ENCODE measurements at regions not wholly inside any gene's neighbourhood (a gene's known extent, or its start where the extent isn't known, plus 50 kb on each side); places are given as distances from the start of the nearest gene placed in this dataset.
"Not testable (repeated sequence)": the region's sequence is repeated elsewhere in the genome, so short reads cannot be mapped to it uniquely, and the experiment has no call there.

DNA sequence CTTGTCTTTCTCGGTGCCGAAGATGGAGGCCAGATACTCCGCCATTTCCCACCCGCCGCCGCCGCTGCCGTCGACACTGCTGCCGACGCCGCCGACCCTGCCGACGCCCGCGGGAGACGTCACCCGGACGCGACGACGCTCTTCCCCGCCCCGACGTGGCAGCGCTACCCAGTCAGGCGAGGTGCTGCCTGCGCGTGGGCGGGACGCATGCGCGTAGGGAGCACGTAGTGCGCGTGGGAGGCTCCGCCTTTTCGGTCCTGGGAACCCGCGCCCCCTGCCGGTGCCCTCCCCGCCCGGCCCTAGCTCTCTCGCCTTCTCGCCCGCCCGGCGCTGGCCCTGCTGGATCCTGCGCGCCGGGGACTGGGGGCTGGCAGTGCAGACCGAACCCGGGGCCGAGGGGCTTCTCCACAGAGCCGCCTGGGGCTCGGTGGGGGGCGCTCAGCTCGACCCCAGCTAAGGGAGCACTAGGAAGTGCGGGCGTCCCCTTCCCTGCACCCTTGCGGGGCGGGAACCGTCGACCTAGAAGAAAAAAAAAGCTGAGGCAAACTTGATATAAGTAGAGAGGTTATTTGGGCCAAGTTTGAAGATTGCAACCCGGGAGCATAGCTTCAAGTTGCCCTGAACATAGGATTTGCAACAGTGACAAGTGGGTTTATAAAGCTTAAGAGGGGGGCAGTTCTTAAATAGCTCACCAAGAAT lies 4022.1 kb upstream of the TPTE start:
- H3K36me3 Mint-ChIP-seq (ENCODE audit: insufficient read depth in 2 of 2); H3K27me3 Mint-ChIP-seq (ENCODE audit: low read depth); H3K4me1 Mint-ChIP-seq (ENCODE audit: low read depth); H3K4me3 Mint-ChIP-seq; H3K9me3 Mint-ChIP-seq; H3K27ac Mint-ChIP-seq: not testable (repeated sequence)
- ATAC-seq (replicated peaks in 1 of 2), result peak; percentile 89 to 90
- peak in 1 of 2 donors; percentile 71 for DNase-seq

DNA sequence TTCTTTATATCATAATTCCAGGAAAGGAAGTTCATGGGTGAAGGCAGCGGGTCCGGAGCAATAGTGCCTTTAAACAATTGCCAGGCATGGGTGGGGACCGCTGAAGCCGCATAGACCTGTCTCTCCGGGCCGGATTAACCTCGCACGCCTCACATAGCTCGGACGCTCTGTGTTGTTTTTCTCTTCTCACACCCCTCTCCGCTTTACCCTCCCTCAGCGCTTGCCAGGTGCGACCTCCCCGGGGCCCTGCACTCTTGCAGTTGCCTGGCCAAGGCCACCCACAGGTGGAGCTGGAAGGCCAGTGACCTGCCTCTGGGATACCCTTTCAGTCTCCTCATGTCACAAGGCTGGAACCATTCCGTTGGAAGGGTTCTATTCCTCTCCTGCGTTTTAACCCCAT lies 4021.5 kb upstream of the TPTE start:
- ATAC-seq (replicated peaks in 1 of 2), result peak; percentile 20 to 26
- not testable (repeated sequence) for H3K27ac Mint-ChIP-seq; H3K27me3 Mint-ChIP-seq (ENCODE audit: low read depth); H3K4me3 Mint-ChIP-seq; H3K4me1 Mint-ChIP-seq (ENCODE audit: low read depth); DNase-seq; H3K36me3 Mint-ChIP-seq (ENCODE audit: insufficient read depth in 2 of 2); H3K9me3 Mint-ChIP-seq

DNA sequence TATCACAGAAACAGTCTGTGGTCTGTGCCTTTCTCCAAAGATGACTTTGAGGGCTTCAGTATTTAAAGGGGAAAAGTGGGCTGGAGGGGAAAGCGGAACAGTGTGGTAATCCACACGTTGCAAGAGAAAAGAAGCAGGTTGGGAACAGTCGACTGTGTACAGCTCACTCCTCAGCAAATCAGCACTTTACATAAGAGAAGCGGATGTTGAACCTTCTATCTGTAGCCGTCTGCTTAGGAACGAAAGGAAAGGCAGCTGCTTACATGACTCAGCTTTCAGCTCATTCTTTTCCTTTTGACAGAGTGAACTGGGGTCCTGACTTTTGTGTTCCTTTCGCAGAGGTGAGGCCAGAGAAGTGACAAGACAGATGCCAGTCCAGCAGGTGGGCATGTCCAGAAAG lies 4020.7 kb upstream of the TPTE start:
- peak; percentile 42 to 62 for ATAC-seq (replicated peaks in 1 of 2)
- not testable (repeated sequence) for H3K4me3 Mint-ChIP-seq; H3K27me3 Mint-ChIP-seq (ENCODE audit: low read depth); H3K4me1 Mint-ChIP-seq (ENCODE audit: low read depth); H3K27ac Mint-ChIP-seq; H3K36me3 Mint-ChIP-seq (ENCODE audit: insufficient read depth in 2 of 2); H3K9me3 Mint-ChIP-seq; DNase-seq

DNA sequence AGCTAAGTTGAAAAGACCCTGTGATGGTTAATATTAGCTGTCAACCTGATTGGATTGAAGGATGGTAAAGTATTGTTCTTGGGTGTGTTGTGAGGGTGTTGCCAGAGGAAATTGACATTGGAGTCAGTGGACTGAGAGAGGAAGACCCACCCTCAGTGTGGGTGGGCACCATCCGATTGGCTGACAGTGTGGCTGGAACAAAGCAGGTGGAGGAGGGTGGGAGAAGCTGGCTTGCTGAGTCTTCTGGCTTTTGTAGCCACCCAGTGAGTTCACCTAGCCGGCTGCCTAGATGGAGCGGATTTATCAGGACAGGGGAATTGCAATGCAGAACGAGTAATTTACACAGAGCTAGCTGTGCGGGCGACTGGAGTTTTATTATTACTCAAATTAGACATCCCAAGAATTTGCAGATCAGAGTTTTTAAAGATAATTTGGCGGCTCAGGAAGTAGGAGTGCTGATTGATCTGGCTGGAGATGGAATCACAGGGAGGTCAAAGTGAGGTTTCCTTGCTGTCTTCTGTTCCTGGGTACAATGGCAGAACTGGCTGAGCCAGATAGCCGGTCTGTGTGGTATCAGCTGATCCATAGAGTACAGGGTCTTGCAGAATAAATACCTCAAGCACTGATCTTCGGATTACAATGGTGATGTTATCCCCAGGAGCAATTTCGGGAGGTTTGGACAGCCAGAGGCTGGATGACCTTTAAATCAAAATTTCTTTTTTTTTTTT lies 4015.1 kb upstream of the TPTE start:
- H3K9me3 Mint-ChIP-seq; ATAC-seq (replicated peaks in 1 of 2); H3K4me1 Mint-ChIP-seq (ENCODE audit: low read depth); H3K36me3 Mint-ChIP-seq (ENCODE audit: insufficient read depth in 2 of 2); H3K27me3 Mint-ChIP-seq (ENCODE audit: low read depth); DNase-seq; H3K4me3 Mint-ChIP-seq; H3K27ac Mint-ChIP-seq: not testable (repeated sequence)

DNA sequence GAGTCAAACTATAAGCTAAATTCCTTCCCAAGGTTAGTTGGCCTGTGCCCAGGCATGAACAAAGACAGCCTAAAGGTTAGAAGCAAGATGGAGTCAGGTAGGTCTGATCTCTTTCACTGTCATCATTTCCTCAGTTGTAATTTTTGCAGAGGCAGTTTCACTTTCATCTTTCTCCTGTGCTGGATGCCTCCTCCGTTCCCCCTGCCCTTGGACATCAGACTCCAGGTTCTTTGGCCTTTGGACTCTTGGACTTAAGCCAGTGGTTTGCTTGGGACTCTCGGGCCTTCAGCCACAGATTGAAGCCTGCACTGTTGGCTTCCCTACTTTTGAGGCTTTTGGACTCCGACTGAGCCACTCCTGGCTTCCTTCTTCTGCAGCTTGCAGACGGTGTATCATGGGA lies 4013.8 kb upstream of the TPTE start:
- not testable (repeated sequence) for H3K27me3 Mint-ChIP-seq (ENCODE audit: low read depth); H3K9me3 Mint-ChIP-seq; H3K36me3 Mint-ChIP-seq (ENCODE audit: insufficient read depth in 2 of 2)

DNA sequence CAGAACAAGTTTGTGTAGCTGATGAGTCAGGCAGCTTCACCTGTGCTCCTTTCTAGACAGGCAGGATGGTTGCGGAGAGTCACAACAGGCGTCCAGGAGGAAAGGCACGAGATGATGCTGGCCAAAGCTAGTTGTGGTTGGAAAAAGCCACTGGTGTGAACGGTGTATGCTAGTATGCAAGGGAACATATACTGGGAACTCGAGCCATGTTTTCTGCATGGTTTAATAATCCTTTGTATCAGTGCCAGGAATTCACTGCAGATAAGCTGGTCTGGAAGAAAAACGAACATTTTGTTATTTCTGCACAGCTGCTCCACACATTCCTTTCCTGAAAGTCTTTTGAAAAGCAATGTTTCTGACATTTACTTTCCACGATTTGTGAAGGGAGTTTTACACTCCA lies 3999.6 kb upstream of the TPTE start:
- not testable (repeated sequence) for H3K27me3 Mint-ChIP-seq (ENCODE audit: low read depth); H3K4me3 Mint-ChIP-seq; H3K4me1 Mint-ChIP-seq (ENCODE audit: low read depth); ATAC-seq (replicated peaks in 1 of 2); H3K9me3 Mint-ChIP-seq; DNase-seq; H3K36me3 Mint-ChIP-seq (ENCODE audit: insufficient read depth in 2 of 2); H3K27ac Mint-ChIP-seq

More for the DNA sequence above, 4013.8 kb upstream of the TPTE start:
- H3K4me3 Mint-ChIP-seq; H3K27ac Mint-ChIP-seq; ATAC-seq (replicated peaks in 1 of 2); H3K4me1 Mint-ChIP-seq (ENCODE audit: low read depth); DNase-seq: not testable (repeated sequence)

DNA sequence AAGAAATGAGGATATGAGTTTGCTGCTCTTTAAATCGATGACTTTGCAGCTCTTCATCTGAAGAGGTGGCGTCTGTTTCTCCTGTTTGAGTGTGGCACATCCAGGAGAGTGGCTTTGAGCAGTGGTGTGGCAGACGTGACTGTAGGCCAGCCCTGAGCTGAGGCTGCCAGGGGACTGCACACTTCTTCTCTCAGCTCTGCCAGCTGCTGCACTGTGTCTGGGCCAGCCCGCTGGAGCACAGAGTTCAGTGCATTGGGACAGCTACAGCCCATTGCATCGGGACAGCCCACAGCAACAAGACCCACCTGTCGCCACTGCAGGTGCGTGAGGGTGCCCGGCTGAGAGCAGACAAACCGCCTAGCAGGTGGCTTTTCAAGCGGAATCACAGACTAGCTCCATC lies 3995.2 kb upstream of the TPTE start:
- not testable (repeated sequence) for ATAC-seq (replicated peaks in 1 of 2); H3K36me3 Mint-ChIP-seq (ENCODE audit: insufficient read depth in 2 of 2); H3K9me3 Mint-ChIP-seq; H3K4me1 Mint-ChIP-seq (ENCODE audit: low read depth); DNase-seq; H3K4me3 Mint-ChIP-seq; H3K27ac Mint-ChIP-seq; H3K27me3 Mint-ChIP-seq (ENCODE audit: low read depth)

DNA sequence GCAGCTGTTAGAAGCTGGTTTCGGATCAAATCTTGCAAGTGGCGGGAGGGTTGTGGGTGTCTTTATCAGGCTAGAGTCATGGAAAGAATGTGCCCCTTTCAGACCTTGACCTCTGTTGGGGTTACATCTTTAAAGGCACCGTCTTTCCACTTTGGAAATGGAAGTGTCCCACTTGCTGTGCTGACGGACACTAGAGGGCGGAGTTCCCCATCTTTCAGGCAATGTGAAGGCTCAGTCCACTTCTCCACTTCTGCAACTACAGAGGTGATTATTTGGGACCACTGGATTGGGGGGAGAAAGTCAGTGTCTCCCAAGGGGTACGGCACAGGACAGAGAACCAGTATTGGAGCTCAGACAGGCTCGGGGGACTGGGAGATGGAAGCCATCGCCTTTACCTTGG lies 3990.7 kb upstream of the TPTE start:
- H3K27me3 Mint-ChIP-seq (ENCODE audit: low read depth); H3K9me3 Mint-ChIP-seq; DNase-seq; H3K4me3 Mint-ChIP-seq; H3K27ac Mint-ChIP-seq; H3K36me3 Mint-ChIP-seq (ENCODE audit: insufficient read depth in 2 of 2); ATAC-seq (replicated peaks in 1 of 2); H3K4me1 Mint-ChIP-seq (ENCODE audit: low read depth): not testable (repeated sequence)

DNA sequence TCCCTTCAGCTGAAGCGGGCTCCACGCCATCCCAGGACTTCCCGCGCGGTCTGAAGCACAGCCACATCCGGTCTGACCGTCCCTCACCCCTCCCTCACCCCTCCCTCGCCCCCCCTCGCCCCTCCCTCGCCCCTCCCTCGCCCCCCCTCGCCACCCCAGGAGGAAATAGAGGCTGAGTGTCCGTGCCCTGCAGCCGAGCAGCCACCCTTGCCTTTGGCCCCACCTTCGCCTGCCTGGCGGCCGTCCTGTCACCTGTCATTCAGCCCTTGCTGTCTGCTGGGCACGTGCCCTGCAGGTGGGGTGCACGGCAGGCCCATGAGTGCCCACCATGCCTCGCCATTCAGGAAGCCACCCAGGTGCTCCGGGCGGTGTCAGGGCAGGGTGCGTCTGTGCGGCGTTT lies 3988.1 kb upstream of the TPTE start:
- not testable (repeated sequence) for H3K9me3 Mint-ChIP-seq; H3K36me3 Mint-ChIP-seq (ENCODE audit: insufficient read depth in 2 of 2); H3K27me3 Mint-ChIP-seq (ENCODE audit: low read depth)

DNA sequence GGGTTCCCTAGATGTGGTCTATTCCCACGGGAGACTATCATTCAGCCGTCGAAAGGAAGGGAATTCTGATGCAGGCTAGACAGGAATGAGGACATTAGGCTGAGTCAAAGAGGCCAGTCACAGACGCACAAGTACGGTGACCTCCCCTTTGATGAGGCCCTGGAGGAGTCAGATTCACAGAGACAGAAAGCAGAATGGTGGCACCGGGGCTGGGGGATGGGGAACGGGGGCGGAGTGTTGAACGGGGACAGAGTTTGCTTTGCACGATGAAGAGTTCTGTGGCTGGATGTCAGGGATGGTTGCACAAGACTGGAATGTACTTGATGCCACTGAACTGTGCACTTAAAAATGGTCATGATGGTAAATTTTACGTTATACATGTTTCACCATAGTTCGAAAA lies 3983.1 kb upstream of the TPTE start:
- DNase-seq; ATAC-seq (replicated peaks in 1 of 2); H3K27ac Mint-ChIP-seq; H3K4me1 Mint-ChIP-seq (ENCODE audit: low read depth); H3K9me3 Mint-ChIP-seq; H3K36me3 Mint-ChIP-seq (ENCODE audit: insufficient read depth in 2 of 2); H3K27me3 Mint-ChIP-seq (ENCODE audit: low read depth); H3K4me3 Mint-ChIP-seq: not testable (repeated sequence)

More for the DNA sequence above, 3988.1 kb upstream of the TPTE start:
- H3K4me1 Mint-ChIP-seq (ENCODE audit: low read depth); DNase-seq; H3K27ac Mint-ChIP-seq; H3K4me3 Mint-ChIP-seq; ATAC-seq (replicated peaks in 1 of 2): not testable (repeated sequence)

DNA sequence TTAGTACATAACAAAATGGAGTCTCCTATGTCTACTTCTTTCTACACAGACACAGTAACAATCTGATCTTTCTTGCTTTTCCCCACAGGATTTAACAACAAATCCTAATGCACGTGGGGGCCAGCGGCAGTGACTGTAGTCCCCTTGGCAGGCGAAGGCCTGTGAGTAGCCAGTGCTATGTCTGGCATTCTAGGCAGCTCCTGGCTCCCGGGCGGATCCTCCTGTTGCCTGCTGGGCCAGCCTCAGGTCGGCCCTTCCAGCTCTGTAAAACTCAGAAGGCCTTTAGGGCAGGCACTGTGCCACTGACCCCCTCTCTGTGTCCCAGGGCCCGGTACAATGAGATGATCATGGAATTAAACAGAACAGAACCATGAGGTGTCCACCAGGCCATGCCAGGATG lies 3981.7 kb upstream of the TPTE start:
- not testable (repeated sequence) for H3K4me3 Mint-ChIP-seq; H3K4me1 Mint-ChIP-seq (ENCODE audit: low read depth); H3K27ac Mint-ChIP-seq; ATAC-seq (replicated peaks in 1 of 2); H3K9me3 Mint-ChIP-seq; H3K27me3 Mint-ChIP-seq (ENCODE audit: low read depth); DNase-seq; H3K36me3 Mint-ChIP-seq (ENCODE audit: insufficient read depth in 2 of 2)

DNA sequence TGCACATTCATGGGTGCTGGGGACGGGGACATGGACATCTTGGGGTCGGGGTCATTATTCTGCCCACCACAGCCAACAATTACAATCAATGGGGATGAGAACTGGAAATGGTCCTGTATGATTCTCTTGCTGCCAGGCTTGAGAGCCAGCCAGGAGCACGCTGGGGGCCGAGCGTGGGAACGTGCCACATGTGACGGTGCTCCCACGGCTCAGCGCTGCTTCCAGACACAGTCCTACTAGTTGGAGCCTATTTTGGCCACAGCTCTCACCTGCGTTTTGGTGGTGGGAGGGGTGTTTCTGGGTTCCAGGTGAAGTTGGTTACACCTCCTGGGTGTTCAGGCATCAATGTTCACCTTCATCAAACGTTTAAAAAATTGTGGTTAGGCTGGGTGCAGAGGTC lies 3980.3 kb upstream of the TPTE start:
- H3K4me1 Mint-ChIP-seq (ENCODE audit: low read depth); DNase-seq; H3K4me3 Mint-ChIP-seq; H3K9me3 Mint-ChIP-seq; H3K36me3 Mint-ChIP-seq (ENCODE audit: insufficient read depth in 2 of 2); H3K27me3 Mint-ChIP-seq (ENCODE audit: low read depth); H3K27ac Mint-ChIP-seq; ATAC-seq (replicated peaks in 1 of 2): not testable (repeated sequence)

DNA sequence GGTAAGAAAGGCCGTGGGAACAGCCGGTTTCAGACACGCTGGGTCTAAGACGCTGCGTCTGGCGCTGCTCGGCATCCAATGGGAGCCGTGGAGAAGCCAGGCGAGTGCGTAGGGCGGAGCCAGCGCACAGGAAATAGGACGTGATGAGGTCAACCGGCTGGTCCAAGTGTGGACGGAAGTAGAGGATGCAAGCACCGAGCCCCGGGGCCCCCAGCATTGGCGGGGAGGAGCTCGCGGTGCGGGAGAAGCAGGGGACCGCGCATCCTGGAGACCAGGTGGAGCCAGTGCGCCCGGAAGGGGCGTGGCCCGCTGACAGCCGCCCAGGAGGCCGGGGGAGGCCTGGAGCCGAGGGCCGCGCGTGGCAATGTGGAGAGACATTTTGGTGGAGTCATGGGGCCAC lies 3976.1 kb upstream of the TPTE start:
- H3K27me3 Mint-ChIP-seq (ENCODE audit: low read depth); DNase-seq: not testable (repeated sequence)

DNA sequence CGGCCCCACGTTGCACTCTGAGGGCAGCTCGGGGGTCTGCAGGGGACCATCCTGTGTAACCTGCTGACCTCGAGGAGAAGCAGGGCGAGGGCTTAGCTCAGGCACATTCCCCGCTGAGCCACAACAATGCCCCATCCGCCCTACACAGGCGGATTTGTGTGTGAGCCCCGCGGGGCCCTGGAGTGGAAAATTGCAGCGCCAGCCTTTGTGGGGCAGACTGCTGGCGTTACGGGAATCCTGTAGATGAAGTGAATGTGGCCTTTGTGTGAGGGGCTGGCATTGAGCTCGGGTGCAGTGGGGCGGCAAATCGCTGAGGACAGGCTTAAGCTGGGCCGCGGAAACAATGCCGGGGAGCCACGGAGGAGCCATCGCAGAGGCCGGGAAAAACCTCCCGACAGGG lies 3970.3 kb upstream of the TPTE start:
- H3K36me3 Mint-ChIP-seq (ENCODE audit: insufficient read depth in 2 of 2); DNase-seq; H3K4me3 Mint-ChIP-seq; H3K27ac Mint-ChIP-seq; H3K9me3 Mint-ChIP-seq; H3K27me3 Mint-ChIP-seq (ENCODE audit: low read depth); ATAC-seq (replicated peaks in 1 of 2); H3K4me1 Mint-ChIP-seq (ENCODE audit: low read depth): not testable (repeated sequence)

More for the DNA sequence above, 3976.1 kb upstream of the TPTE start:
- ATAC-seq (replicated peaks in 1 of 2), result peak in 1 of 2 donors; percentile 73
- H3K9me3 Mint-ChIP-seq; H3K36me3 Mint-ChIP-seq (ENCODE audit: insufficient read depth in 2 of 2); H3K4me1 Mint-ChIP-seq (ENCODE audit: low read depth); H3K27ac Mint-ChIP-seq; H3K4me3 Mint-ChIP-seq: not testable (repeated sequence)
